ENCODE measurements at regions not wholly inside any gene's neighbourhood (a gene's known extent, or its start where the extent isn't known, plus 50 kb on each side); places are given as distances from the start of the nearest gene placed in this dataset.
"Not testable (repeated sequence)": the region's sequence is repeated elsewhere in the genome, so short reads cannot be mapped to it uniquely, and the experiment has no call there.

DNA sequence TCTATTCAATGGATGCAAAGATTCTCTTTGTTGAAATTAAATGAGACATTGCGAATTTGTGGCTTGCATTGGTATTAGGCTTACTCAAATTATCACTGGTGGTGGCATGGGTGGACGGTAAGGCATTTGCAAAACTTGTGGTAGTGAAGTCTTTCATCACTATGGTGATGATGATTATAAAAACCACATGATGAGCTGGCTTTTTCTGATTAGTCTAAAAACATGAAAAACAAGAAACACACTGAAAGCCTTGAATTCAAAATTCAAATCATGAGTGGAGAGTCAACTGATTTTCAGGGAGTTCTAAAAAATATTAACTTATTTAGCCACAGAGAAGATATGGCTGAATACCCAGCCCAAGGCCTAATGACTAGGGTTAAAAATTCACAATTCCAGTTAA lies 99.8 kb upstream of the HGF start:
- TF ChIP-seq CTCF (IDR thresholded peaks at IDR 0.05) = no peak
- no peaks in the 10 kb centered on the region for H3K36me3 Mint-ChIP-seq (ENCODE audit: low read depth)
- H3K27me3 Mint-ChIP-seq = no peaks in the 10 kb centered on the region
- Histone ChIP-seq H3K4me3 (ENCODE audit: low read length) (no peak overlapping the region), H3K27ac (ENCODE audit: low read depth in 1 of 2, low read length in 2 of 2) (no peak overlapping the region), H3K36me3 (ENCODE audit: insufficient read depth, low read length) (no peaks in the 10 kb centered on the region), H3K27me3 (ENCODE audit: control insufficient read depth in 1 of 2, insufficient read depth in 2 of 2, low read length in 2 of 2) (no peaks in the 10 kb centered on the region), H3K4me1 (ENCODE audit: insufficient read depth, low read length) (no peaks in the 10 kb centered on the region), H3K9me3 (ENCODE audit: control insufficient read depth in 1 of 2, insufficient read depth in 1 of 2, low read length in 2 of 2) (no peaks in the 10 kb centered on the region)
- ChIA-PET CTCF (no interaction called here), POLR2A (no interaction called here)
- no peak for ATAC-seq (ENCODE audit: poor library complexity)
- no peak overlapping the region for H3K27ac Mint-ChIP-seq
- H3K4me1 Mint-ChIP-seq (ENCODE audit: low read depth) = no peaks in the 10 kb centered on the region
- H3K9me3 Mint-ChIP-seq = peaks cover 3% of the 10 kb centered on the region
- intact Hi-C loops (cut with DNase I, micrococcal nuclease) = no loop called here
- DNase-seq = no peak
- no peak overlapping the region for H3K4me3 Mint-ChIP-seq

- DNase-seq = no peak
- H3K27ac Mint-ChIP-seq = no peak overlapping the region
- no peaks in the 10 kb centered on the region for H3K36me3 ChIP-seq (ENCODE audit: insufficient read depth, low read length)
- ChIA-PET CTCF (no interaction called here), POLR2A (no interaction called here)
- H3K4me3 ChIP-seq (ENCODE audit: low read length) = no peak overlapping the region
- no peak overlapping the region for H3K27ac ChIP-seq (ENCODE audit: low read depth in 1 of 2, low read length in 2 of 2)
- no peaks in the 10 kb centered on the region for H3K27me3 Mint-ChIP-seq
- no peak for ATAC-seq (ENCODE audit: poor library complexity)
- TF ChIP-seq CTCF (IDR thresholded peaks at IDR 0.05) = no peak
- no peaks in the 10 kb centered on the region for H3K27me3 ChIP-seq (ENCODE audit: control insufficient read depth in 1 of 2, insufficient read depth in 2 of 2, low read length in 2 of 2)
- H3K4me3 Mint-ChIP-seq = no peak overlapping the region
- intact Hi-C loops (cut with DNase I, micrococcal nuclease) = no loop called here
- H3K9me3 ChIP-seq (ENCODE audit: control insufficient read depth in 1 of 2, insufficient read depth in 1 of 2, low read length in 2 of 2) = peaks cover 0 to 2% of the 10 kb centered on the region in 2 experiments
- H3K36me3 Mint-ChIP-seq (ENCODE audit: low read depth) = no peaks in the 10 kb centered on the region
- H3K4me1 ChIP-seq (ENCODE audit: insufficient read depth, low read length) = no peaks in the 10 kb centered on the region
- peaks cover 3% of the 10 kb centered on the region for H3K9me3 Mint-ChIP-seq
- H3K4me1 Mint-ChIP-seq (ENCODE audit: low read depth) = no peaks in the 10 kb centered on the region
Measured at GRCh38 chr7:81865754-81866153, 95.9 kb upstream of the HGF start.

DNA sequence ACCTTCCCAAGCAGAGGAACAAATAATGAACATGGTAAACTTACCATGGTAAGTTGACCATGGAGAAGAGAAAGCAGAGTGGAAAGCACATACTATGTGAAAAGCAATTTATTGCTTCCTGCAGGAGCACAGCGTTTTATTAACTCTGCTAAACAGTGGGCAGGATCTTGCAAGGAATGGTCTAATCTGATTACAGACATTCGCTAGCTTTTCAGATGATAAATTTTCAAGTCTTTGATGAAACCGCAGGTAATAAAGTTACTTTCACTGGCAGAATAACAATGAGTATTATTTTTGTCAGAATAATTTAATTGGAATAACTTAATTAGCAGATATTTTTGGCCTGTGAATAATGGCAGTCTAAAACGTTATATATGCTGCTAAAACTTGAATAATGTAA lies 89.6 kb upstream of the HGF start:
- Histone ChIP-seq H3K27ac (ENCODE audit: low read depth in 1 of 2, low read length in 2 of 2) (no peak overlapping the region), H3K4me1 (ENCODE audit: insufficient read depth, low read length) (no peaks in the 10 kb centered on the region), H3K27me3 (ENCODE audit: control insufficient read depth in 1 of 2, insufficient read depth in 2 of 2, low read length in 2 of 2) (no peaks in the 10 kb centered on the region), H3K9me3 (ENCODE audit: control insufficient read depth in 1 of 2, insufficient read depth in 1 of 2, low read length in 2 of 2) (peaks cover 4% of the 10 kb centered on the region in 2 experiments), H3K4me3 (ENCODE audit: low read length) (no peak overlapping the region), H3K36me3 (ENCODE audit: insufficient read depth, low read length) (no peaks in the 10 kb centered on the region)
- no peak for ATAC-seq (ENCODE audit: poor library complexity)
- intact Hi-C loops (cut with DNase I, micrococcal nuclease) = no loop called here
- ChIA-PET POLR2A (no interaction called here), CTCF (no interaction called here)
- Mint-ChIP-seq H3K27me3 (no peaks in the 10 kb centered on the region), H3K4me3 (no peak overlapping the region), H3K36me3 (ENCODE audit: low read depth) (no peaks in the 10 kb centered on the region), H3K4me1 (ENCODE audit: low read depth) (no peaks in the 10 kb centered on the region), H3K9me3 (no peaks in the 10 kb centered on the region), H3K27ac (no peak overlapping the region)
- no peak for TF ChIP-seq CTCF (IDR thresholded peaks at IDR 0.05)
- DNase-seq = no peak

- H3K9me3 ChIP-seq (ENCODE audit: control insufficient read depth in 1 of 2, insufficient read depth in 1 of 2, low read length in 2 of 2); H3K27me3 Mint-ChIP-seq; H3K4me1 Mint-ChIP-seq (ENCODE audit: low read depth); H3K4me3 ChIP-seq (ENCODE audit: low read length); H3K4me1 ChIP-seq (ENCODE audit: insufficient read depth, low read length); H3K36me3 Mint-ChIP-seq (ENCODE audit: low read depth); H3K27me3 ChIP-seq (ENCODE audit: control insufficient read depth in 1 of 2, insufficient read depth in 2 of 2, low read length in 2 of 2); H3K36me3 ChIP-seq (ENCODE audit: insufficient read depth, low read length); H3K9me3 Mint-ChIP-seq; H3K27ac ChIP-seq (ENCODE audit: low read depth in 1 of 2, low read length in 2 of 2); H3K4me3 Mint-ChIP-seq; intact Hi-C loops (cut with DNase I, micrococcal nuclease); POLR2A ChIA-PET; H3K27ac Mint-ChIP-seq; CTCF ChIA-PET; ATAC-seq (ENCODE audit: poor library complexity): not testable (repeated sequence)
- DNase-seq = peak in 1 of 14 experiments; percentile 7
Measured at GRCh38 chr7:81858820-81859219, 89.0 kb upstream of the HGF start.
